Panc1 (cell line): ENCODE measurements at regions not wholly inside any gene's neighbourhood (a gene's known extent, or its start where the extent isn't known, plus 50 kb on each side); places are given as distances from the start of the nearest gene placed in this dataset.

Experiments
- ATAC-seq: fragments of 200-7000 bp; cut with Tn5 transposase; 2 replicates; pipeline ENCODE4 v1.9.1; 2020; ENCODE audit warnings: mild to moderate bottlenecking, moderate library complexity
- BruUV-seq: library from RNA; stranded (reverse); fragments of 400-500 nt; replicated peaks from 2 replicates; lab custom pipeline; 2021; lab: Mats Ljungman, UMichigan
- CTCF ChIA-PET: fragments of 300-600 bp; sonication (Branson Sonifier 250); formaldehyde crosslinking; loops from one replicate; lab custom pipeline; 2022; ENCODE audit warnings: antibody characterized with exemption; lab: Charles Lee
- POLR2A ChIA-PET: fragments of 300-600 bp; sonication (Branson Sonifier 250); formaldehyde crosslinking; loops from one replicate; lab custom pipeline; 2022; ENCODE audit warnings: antibody characterized with exemption; lab: Charles Lee
- DNase-seq: peaks from one replicate; pipeline ENCODE4 v3.0.0-alpha.2; 2010; ENCODE audit warnings: low read depth, low spot score
- H3K27ac ChIP-seq: 2 replicates; pipeline ENCODE4 v1.5.1; 2011; ENCODE audit warnings: mild to moderate bottlenecking, low read length, inconsistent platforms
- H3K27me3 ChIP-seq: fragments of 200-500 bp; sonication (Bioruptor generic); 2 replicates; pipeline ENCODE4 v1.6.0; 2014; ENCODE audit warnings: low read length, inconsistent platforms; ENCODE audit not compliant: control insufficient read depth, insufficient read depth
- H3K36me3 ChIP-seq: fragments of 200-500 bp; sonication (Bioruptor generic); 2 replicates; pipeline ENCODE4 v1.5.1; 2014; ENCODE audit warnings: inconsistent platforms, mild to moderate bottlenecking, low read length, moderate library complexity; ENCODE audit not compliant: control insufficient read depth, insufficient read depth
- H3K4me1 ChIP-seq: 2 replicates; pipeline ENCODE4 v1.5.1; 2011; ENCODE audit warnings: inconsistent platforms, mild to moderate bottlenecking, low read length, moderate library complexity; ENCODE audit not compliant: control insufficient read depth, insufficient read depth
- H3K4me3 ChIP-seq, 2 experiments: 2 replicates each; pipeline ENCODE4 v1.5.1; 2011 to 2012; ENCODE audit warnings: low read depth in 2 of 2, low read length in 2 of 2, mild to moderate bottlenecking in 2 of 2, inconsistent platforms in 1 of 2, moderate library complexity in 1 of 2
- H3K9me3 ChIP-seq: fragments of 200-500 bp; sonication (Bioruptor generic); 2 replicates; pipeline ENCODE4 v1.5.1; 2014; ENCODE audit warnings: low read depth, mild to moderate bottlenecking, inconsistent platforms, low read length, moderate library complexity; ENCODE audit not compliant: control insufficient read depth, insufficient read depth
- CTCF ChIP-seq: fragments of 450-650 bp; IDR thresholded peaks from 2 replicates; pipeline ENCODE4 v1.5.1; 2017; ENCODE audit warnings: mild to moderate bottlenecking
- POLR2AphosphoS5 ChIP-seq: IDR thresholded peaks from 2 replicates; pipeline ENCODE4 v1.6.1; 2012; ENCODE audit warnings: mild to moderate bottlenecking, low read depth, low read length, moderate library complexity
- REST ChIP-seq, 2 experiments: IDR thresholded peaks; 2 replicates each; pipeline ENCODE4 v1.6.1; 2011 to 2012; ENCODE audit warnings: low read depth in 2 of 2, control low read depth in 1 of 2, low read length in 1 of 2, mild to moderate bottlenecking in 1 of 2, moderate library complexity in 1 of 2; ENCODE audit not compliant: insufficient read depth in 1 of 2
- SIN3A ChIP-seq: IDR thresholded peaks from 2 replicates; pipeline ENCODE4 v1.6.1; 2012; ENCODE audit warnings: low read depth, mild to moderate bottlenecking, low read length, moderate library complexity, borderline replicate concordance; ENCODE audit not compliant: insufficient read depth
- TCF7L2 ChIP-seq: IDR thresholded peaks from 2 replicates; pipeline ENCODE4 v1.6.1; 2011; ENCODE audit warnings: mild to moderate bottlenecking, low read depth, low read length, inconsistent platforms
- in situ Hi-C: cut with HindIII; loops from 2 replicates; pipeline ENCODE4 v1.10.0; 2016; ENCODE audit warnings: low sequenced_read_pairs, low pct_unique_long_range_greater_than_20kb
- intact Hi-C: fragments of 100-400 bp; cut with micrococcal nuclease; formaldehyde crosslinking; loops from one replicate; pipeline ENCODE4 v1.10.0; 2022; ENCODE audit not compliant: unreplicated experiment

- DNase-seq = no peak
- no peak overlapping the region for H3K4me3 ChIP-seq
- ChIA-PET CTCF (no interaction called here), POLR2A (no interaction called here)
- ATAC-seq = no peak
- H3K27me3 ChIP-seq = no peaks in the 10 kb centered on the region
- H3K36me3 ChIP-seq = no peaks in the 10 kb centered on the region
- intact Hi-C loops = no loop called here
- H3K9me3 ChIP-seq = 0 out of 2 replicates have a peak, but pooled peaks cover 4% of the 10 kb centered on the region
- TF ChIP-seq POLR2AphosphoS5 (no peak), SIN3A (no peak), REST (IDR thresholded peaks at IDR 0.05; ENCODE audit: insufficient read depth in 1 of 2, low read depth in 2 of 2, low read length in 1 of 2) (no peak), CTCF (no peak), TCF7L2 (no peak)
- no peak overlapping the region for H3K27ac ChIP-seq
- H3K4me1 ChIP-seq = no peaks in the 10 kb centered on the region
- no TSS peak for BruUV-seq
- in situ Hi-C loops = no loop called here
Measured at GRCh38 chr2:210860276-210860675, 303.9 kb downstream of the CPS1 start.

- ChIA-PET CTCF (no interaction called here), POLR2A (no interaction called here)
- no peak overlapping the region for H3K27ac ChIP-seq
- no TSS peak for BruUV-seq
- TF ChIP-seq SIN3A (no peak), CTCF (no peak), POLR2AphosphoS5 (no peak), REST (IDR thresholded peaks at IDR 0.05; ENCODE audit: insufficient read depth in 1 of 2, low read depth in 2 of 2, low read length in 1 of 2) (no peak), TCF7L2 (no peak)
- H3K4me1 ChIP-seq = no peaks in the 10 kb centered on the region
- intact Hi-C loops = no loop called here
- H3K36me3 ChIP-seq = no peaks in the 10 kb centered on the region
- in situ Hi-C loops = no loop called here
- no peak overlapping the region for H3K4me3 ChIP-seq
- no peaks in the 10 kb centered on the region for H3K27me3 ChIP-seq
- DNase-seq (no peak), ATAC-seq (no peak)
- H3K9me3 ChIP-seq = 0 out of 2 replicates have a peak, but pooled peaks cover 4% of the 10 kb centered on the region
Measured at GRCh38 chr2:210861038-210861665, 304.8 kb downstream of the CPS1 start.
